CD4-positive, alpha-beta T cell (primary cell): ENCODE measurements at regions not wholly inside any gene's neighbourhood (a gene's known extent, or its start where the extent isn't known, plus 50 kb on each side); places are given as distances from the start of the nearest gene placed in this dataset.

ENCODE experiments used
- ATAC-seq: fragments of 200-7000 bp; cut with Tn5 transposase; one replicate; pipeline ENCODE4 v1.10.0; 2022; ENCODE audit warnings: mild to moderate bottlenecking; ENCODE audit not compliant: poor library complexity
- CTCF ChIA-PET: fragments of 350-600 bp; sonication (Branson Sonifier 250); formaldehyde crosslinking; loops from one replicate; lab custom pipeline; 2021; ENCODE audit warnings: antibody characterized with exemption, inconsistent platforms; lab: Charles Lee
- POLR2A ChIA-PET: fragments of 350-600 bp; sonication (Branson Sonifier 250); formaldehyde crosslinking; loops from one replicate; lab custom pipeline; 2021; ENCODE audit warnings: antibody characterized with exemption, inconsistent platforms; lab: Charles Lee
- DNase-seq, 14 experiments: peaks; one replicate each; pipeline ENCODE4 v3.0.0-alpha.2; 2013 to 2020; ENCODE audit warnings: mixed read lengths in 2 of 14
- H3K27ac ChIP-seq, 2 donors: one replicate each; pipeline versions ENCODE4 v1.5.1 to v1.7.0; 2013; ENCODE audit warnings: low read length in 2 of 2, low read depth in 1 of 2, mild to moderate bottlenecking in 1 of 2
- H3K27me3 ChIP-seq, 2 experiments: 1 replicate in 1 of 2; 2 replicates in 1 of 2; pipeline versions ENCODE4 v1.6.1 to v1.7.0; 2013; ENCODE audit warnings: low read length in 2 of 2, control low read depth in 1 of 2, mild to moderate bottlenecking in 1 of 2, moderate library complexity in 1 of 2; ENCODE audit not compliant: insufficient read depth in 2 of 2, control insufficient read depth in 1 of 2
- H3K36me3 ChIP-seq: one replicate; pipeline ENCODE4 v1.6.1; 2013; ENCODE audit warnings: low read length, control low read depth; ENCODE audit not compliant: insufficient read depth
- H3K4me1 ChIP-seq: one replicate; pipeline ENCODE4 v1.6.1; 2013; ENCODE audit warnings: low read length, control low read depth; ENCODE audit not compliant: insufficient read depth
- H3K4me3 ChIP-seq: one replicate; pipeline ENCODE4 v1.5.1; 2013; ENCODE audit warnings: mild to moderate bottlenecking, low read length, moderate library complexity
- H3K9me3 ChIP-seq, 2 experiments: 1 replicate in 1 of 2; 2 replicates in 1 of 2; pipeline versions ENCODE4 v1.6.1 to v1.7.0; 2013; ENCODE audit warnings: low read length in 2 of 2, mild to moderate bottlenecking in 2 of 2, control low read depth in 1 of 2, moderate library complexity in 1 of 2; ENCODE audit not compliant: control insufficient read depth in 1 of 2, insufficient read depth in 1 of 2
- H3K27ac Mint-ChIP-seq: one replicate; pipeline ENCODE4 v1.8.0; 2020; ENCODE audit warnings: mixed read lengths
- H3K27me3 Mint-ChIP-seq: one replicate; pipeline ENCODE4 v1.8.0; 2021; ENCODE audit warnings: mixed read lengths
- H3K36me3 Mint-ChIP-seq: one replicate; pipeline ENCODE4 v1.8.0; 2021; ENCODE audit warnings: low read depth, mixed read lengths
- H3K4me1 Mint-ChIP-seq: one replicate; pipeline ENCODE4 v1.8.0; 2021; ENCODE audit warnings: low read depth, mixed read lengths
- H3K4me3 Mint-ChIP-seq: one replicate; pipeline ENCODE4 v1.8.0; 2020; ENCODE audit warnings: mild to moderate bottlenecking, mixed read lengths
- H3K9me3 Mint-ChIP-seq: one replicate; pipeline ENCODE4 v1.8.0; 2020; ENCODE audit warnings: mixed read lengths
- intact Hi-C, 2 experiments: fragments of 100-400 bp; cut with DNase I in 1 of 2; cut with micrococcal nuclease in 1 of 2; formaldehyde crosslinking; loops; one replicate each; pipeline versions ENCODE4 v1.15.1 to v1.9.0; 2023 to 2025; cut with DNase I, micrococcal nuclease
- TF ChIP-seq, protein P1 (sequence below): fragments of 200-600 bp; IDR thresholded peaks from one replicate; pipeline ENCODE4 v1.8.0; 2022; ENCODE audit warnings: antibody characterized with exemption, mild to moderate bottlenecking

- ChIA-PET POLR2A (no interaction called here), CTCF (no interaction called here)
- Histone ChIP-seq H3K36me3 (no peaks in the 10 kb centered on the region), H3K4me3 (no peak overlapping the region), H3K4me1 (no peaks in the 10 kb centered on the region), H3K27me3 (no peaks in the 10 kb centered on the region), H3K9me3 (peaks cover 0 to 8% of the 10 kb centered on the region in 2 experiments), H3K27ac (no peak overlapping the region)
- H3K4me3 Mint-ChIP-seq: no peak overlapping the region
- no peak for ATAC-seq
- peaks cover 19% of the 10 kb centered on the region for H3K9me3 Mint-ChIP-seq
- intact Hi-C loops: no loop called here
- H3K4me1 Mint-ChIP-seq: no peaks in the 10 kb centered on the region
- no peak overlapping the region for H3K27ac Mint-ChIP-seq
- peak in 1 of 14 experiments; percentile 0 for DNase-seq
- no peaks in the 10 kb centered on the region for H3K36me3 Mint-ChIP-seq
- no peaks in the 10 kb centered on the region for H3K27me3 Mint-ChIP-seq
- TF ChIP-seq, protein P1, sequence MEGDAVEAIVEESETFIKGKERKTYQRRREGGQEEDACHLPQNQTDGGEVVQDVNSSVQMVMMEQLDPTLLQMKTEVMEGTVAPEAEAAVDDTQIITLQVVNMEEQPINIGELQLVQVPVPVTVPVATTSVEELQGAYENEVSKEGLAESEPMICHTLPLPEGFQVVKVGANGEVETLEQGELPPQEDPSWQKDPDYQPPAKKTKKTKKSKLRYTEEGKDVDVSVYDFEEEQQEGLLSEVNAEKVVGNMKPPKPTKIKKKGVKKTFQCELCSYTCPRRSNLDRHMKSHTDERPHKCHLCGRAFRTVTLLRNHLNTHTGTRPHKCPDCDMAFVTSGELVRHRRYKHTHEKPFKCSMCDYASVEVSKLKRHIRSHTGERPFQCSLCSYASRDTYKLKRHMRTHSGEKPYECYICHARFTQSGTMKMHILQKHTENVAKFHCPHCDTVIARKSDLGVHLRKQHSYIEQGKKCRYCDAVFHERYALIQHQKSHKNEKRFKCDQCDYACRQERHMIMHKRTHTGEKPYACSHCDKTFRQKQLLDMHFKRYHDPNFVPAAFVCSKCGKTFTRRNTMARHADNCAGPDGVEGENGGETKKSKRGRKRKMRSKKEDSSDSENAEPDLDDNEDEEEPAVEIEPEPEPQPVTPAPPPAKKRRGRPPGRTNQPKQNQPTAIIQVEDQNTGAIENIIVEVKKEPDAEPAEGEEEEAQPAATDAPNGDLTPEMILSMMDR: no peak
Measured at GRCh38 chr5:13331585-13331984, 612.9 kb downstream of the DNAH5 start.

DNA sequence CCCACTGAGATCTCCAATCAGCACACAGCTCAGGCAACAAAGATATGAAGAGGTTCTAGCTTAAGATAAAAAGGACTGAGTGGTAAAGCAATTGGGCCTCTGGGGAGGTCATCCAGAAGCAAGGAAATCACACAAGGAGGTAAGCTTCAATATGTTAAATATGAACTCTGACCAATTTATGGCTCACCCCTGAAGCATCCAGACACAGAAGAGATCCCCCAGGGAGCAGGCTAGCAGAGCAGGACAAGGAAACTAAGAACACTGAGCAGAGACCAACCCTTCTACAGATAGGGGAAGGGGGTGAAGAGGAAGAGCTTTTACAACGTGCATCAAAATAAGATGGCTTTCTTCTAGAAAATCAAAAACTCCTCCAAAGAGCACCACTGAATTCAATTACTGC lies 616.2 kb downstream of the DNAH5 start:
- no peaks in the 10 kb centered on the region for H3K4me1 Mint-ChIP-seq
- CTCF ChIA-PET: no interaction called here
- intact Hi-C loops: no loop called here
- H3K9me3 Mint-ChIP-seq: peaks cover 8% of the 10 kb centered on the region
- peaks cover 0 to 8% of the 10 kb centered on the region in 2 experiments for H3K9me3 ChIP-seq
- no peak for ATAC-seq
- no peak overlapping the region for H3K27ac ChIP-seq
- H3K36me3 Mint-ChIP-seq: no peaks in the 10 kb centered on the region
- H3K4me1 ChIP-seq: no peaks in the 10 kb centered on the region
- DNase-seq: no peak
- H3K4me3 Mint-ChIP-seq: no peak overlapping the region
- no peak overlapping the region for H3K27ac Mint-ChIP-seq
- no peaks in the 10 kb centered on the region for H3K27me3 Mint-ChIP-seq
- no peaks in the 10 kb centered on the region for H3K27me3 ChIP-seq
- H3K36me3 ChIP-seq: no peaks in the 10 kb centered on the region
- POLR2A ChIA-PET: no interaction called here
- TF ChIP-seq, protein P1: no peak
- no peak overlapping the region for H3K4me3 ChIP-seq

DNA sequence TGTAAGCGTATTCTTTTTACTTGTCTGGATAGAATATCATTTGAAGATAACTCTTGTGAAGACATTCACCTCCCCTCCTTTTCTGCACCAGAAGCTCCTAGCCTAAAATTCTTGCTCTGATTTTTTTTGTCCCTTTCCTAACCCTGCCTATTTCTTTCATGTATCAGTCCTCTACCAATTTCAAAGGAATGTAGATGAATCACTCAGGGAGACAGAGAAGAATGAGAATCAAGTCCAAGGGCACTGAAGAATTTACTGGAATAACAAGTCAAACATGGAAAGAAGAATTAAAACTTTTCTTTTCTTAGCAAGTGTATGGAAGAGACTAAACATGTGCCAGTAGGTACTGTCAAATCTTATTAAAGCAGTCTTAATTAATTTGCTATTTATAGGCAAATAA lies 618.7 kb downstream of the DNAH5 start:
- TF ChIP-seq, protein P1: no peak
- H3K36me3 ChIP-seq: no peaks in the 10 kb centered on the region
- no peaks in the 10 kb centered on the region for H3K9me3 ChIP-seq
- intact Hi-C loops: no loop called here
- Mint-ChIP-seq H3K4me3 (no peak overlapping the region), H3K9me3 (peaks cover 11% of the 10 kb centered on the region), H3K27ac (no peak overlapping the region), H3K27me3 (no peaks in the 10 kb centered on the region), H3K36me3 (no peaks in the 10 kb centered on the region), H3K4me1 (no peaks in the 10 kb centered on the region)
- no peak overlapping the region for H3K27ac ChIP-seq
- ChIA-PET CTCF (no interaction called here), POLR2A (no interaction called here)
- H3K4me3 ChIP-seq: no peak overlapping the region
- ATAC-seq: no peak
- no peaks in the 10 kb centered on the region for H3K27me3 ChIP-seq
- DNase-seq: no peak
- no peaks in the 10 kb centered on the region for H3K4me1 ChIP-seq
